HG02642 (cell line): ENCODE measurements at regions not wholly inside any gene's neighbourhood (a gene's known extent, or its start where the extent isn't known, plus 50 kb on each side); places are given as distances from the start of the nearest gene placed in this dataset.

Experiments used
- ATAC-seq: cut with Tn5 transposase; IDR thresholded peaks from one replicate; pipeline ENCODE4 v1.9.1; 2021; ENCODE audit warnings: mild to moderate bottlenecking; ENCODE audit not compliant: unreplicated experiment, poor library complexity

GRCh38 chr5:34571677-34572041 is 84.5 kb upstream of the RAI14 start:
- ATAC-seq = no peak

DNA sequence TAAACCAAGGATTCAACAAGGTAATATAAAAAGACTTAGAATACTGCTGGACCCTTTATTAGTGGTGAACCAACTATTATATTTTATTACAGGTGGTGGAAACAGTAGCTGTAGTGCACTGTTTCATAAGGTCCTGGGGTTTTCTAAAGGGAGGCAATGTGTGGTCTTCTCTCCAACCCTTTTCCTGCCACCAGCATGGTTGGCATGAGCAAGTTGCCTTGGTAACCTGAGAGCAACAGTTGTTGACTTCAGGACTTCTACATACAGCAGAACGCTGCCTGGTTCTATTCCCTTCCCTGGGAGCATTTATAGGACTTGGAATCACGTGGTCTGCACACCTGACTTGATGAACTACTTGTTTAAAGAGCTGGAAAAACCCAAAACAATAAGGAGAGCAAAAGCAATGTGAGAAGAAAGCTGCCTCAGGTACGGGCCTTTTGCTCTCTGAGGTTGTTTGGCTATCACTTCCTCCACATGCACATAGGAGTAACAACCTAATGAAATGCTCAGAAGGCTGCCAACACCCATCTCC is 81.1 kb upstream of the RAI14 start:
- no peak for ATAC-seq

DNA sequence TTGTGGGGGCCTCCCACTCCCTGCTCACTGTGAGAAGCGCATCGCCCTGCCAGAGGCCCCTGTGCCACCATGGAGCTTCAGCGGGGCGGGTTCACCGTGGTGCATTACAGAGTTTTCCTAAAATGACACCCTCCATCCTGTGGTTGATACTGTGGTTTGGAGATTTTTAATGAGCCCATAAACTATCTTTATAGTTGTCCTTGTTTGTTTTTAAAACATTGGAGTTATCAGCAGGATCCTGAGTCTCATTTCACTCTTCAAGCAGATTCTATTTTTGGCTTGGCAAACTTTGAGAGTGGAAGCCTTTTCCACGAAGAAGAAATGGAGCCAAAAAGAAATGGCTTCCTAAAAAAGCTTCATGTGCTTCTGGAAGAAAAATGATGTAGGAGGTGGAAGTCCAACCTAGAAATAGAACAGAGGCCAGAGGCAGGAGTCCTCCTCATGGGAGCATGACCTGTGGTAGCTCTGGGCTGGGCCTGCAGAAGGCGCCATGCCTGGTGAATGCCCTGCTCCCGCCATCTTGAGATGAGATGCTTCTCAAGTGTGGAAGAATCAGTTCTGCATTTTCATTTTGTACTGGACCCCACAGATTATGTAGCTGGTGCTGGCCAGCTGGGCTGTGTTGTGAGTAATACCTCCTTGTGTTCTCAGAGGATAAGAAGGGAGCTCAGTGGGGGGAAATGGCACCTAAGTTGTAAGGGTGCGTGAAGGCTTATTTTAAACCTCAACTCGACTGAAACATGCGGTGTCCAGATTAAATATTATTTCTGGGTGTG is 79.0 kb upstream of the RAI14 start:
- ATAC-seq = no peak

- ATAC-seq = no peak
These were observed 77.2 kb upstream of the RAI14 start for GRCh38 chr5:34578962-34579361.

- no peak for ATAC-seq
These were observed 75.1 kb upstream of the RAI14 start for GRCh38 chr5:34580983-34581382.

DNA sequence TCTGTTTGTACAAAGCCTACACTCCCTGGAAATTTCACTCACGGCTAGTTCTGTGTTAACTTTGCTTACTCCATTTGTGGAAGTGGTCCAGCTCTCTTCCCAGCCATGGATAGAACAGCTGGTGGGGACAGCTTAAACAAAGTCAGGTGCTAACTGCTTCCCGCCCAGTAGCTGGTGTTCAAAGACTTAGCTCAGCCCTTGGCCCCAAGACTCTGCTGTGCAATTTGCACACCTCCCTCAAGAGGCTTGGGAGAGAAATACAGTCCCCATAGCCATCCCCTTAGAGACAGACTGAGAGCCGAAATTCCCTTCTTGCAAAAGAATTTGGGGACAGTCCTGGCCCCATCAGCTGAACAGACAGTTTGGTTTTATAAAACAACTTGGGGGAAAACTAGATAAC is 73.8 kb upstream of the RAI14 start:
- no peak for ATAC-seq

DNA sequence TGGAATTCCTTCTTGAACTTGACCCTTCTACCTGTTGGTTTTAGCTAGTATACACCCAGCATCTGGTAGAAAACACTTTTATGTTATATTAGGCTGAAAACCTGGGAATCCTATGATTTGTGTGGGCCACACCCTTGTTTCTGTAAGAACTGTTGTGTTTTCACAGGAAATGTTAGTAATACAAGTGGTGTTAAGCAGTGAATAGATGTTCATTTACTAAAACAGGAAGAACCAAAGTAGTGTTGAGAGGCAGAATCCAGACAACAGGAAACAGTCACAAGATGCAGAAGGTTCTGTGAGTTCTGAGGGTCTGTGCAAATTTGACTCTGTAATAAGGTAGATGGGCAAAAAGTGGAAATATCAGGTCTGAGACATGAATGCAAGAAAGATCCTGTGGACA is 73.0 kb upstream of the RAI14 start:
- no peak for ATAC-seq

GRCh38 chr5:34584165-34584564 is 72.0 kb upstream of the RAI14 start:
- no peak for ATAC-seq

DNA sequence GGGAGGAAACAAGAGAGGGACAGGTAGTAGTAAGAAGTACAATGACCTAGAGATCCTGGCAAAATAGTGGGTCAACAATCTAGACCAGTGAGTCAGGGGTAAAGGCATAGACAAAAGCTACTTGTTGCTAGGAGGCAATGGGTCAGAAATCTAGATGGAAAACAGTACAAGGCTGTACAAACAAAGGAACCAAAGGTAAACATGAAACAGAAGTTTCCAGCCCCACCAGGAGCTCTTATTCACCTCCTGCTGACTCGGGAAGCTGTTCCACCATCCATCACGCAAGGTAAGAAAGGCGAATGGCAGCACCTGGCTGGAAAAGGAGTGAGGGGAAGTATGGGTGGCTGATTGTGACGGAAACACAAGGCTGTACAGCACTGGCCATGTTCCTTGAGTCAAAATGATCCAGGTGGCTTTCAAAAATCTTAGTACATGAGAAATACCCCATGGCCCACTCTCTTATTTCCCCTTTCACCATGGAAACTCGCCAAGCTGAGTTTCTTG is 70.5 kb upstream of the RAI14 start:
- ATAC-seq = no peak

DNA sequence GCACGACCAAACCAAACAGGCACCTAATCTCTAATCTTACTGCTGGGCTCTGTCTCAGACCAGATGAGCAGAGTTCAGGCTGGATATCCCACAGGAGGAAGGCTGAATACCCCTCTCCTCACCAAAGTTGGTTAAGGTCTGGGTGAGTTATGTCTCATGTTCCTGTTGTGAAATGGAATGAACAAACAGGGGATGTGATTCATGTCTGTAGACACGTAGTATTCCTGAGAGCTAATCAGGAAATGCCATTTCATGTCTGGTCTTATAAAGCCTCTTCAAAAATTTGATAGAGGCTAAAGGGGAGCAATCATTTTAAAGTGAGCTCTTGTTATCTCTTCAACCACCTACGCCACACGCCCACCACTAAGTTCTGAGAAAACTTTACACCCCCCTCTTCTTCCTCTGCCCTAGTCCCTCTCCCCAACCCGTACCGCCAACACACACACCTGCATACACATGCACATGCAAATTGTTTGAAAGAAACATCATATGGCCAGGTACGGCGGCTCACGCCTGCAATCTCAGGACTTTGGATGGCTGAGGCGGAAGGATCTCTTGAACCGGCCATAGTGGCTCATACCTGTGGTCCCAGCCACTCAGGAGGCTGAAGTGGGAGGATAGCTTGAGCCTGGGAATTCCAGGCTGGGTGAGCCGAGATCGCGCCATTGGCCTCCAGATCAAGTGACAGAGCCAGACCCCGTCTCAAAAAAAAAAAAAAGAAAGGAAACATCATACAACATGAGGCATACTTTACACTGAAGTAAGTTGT is 69.8 kb upstream of the RAI14 start:
- no peak for ATAC-seq

DNA sequence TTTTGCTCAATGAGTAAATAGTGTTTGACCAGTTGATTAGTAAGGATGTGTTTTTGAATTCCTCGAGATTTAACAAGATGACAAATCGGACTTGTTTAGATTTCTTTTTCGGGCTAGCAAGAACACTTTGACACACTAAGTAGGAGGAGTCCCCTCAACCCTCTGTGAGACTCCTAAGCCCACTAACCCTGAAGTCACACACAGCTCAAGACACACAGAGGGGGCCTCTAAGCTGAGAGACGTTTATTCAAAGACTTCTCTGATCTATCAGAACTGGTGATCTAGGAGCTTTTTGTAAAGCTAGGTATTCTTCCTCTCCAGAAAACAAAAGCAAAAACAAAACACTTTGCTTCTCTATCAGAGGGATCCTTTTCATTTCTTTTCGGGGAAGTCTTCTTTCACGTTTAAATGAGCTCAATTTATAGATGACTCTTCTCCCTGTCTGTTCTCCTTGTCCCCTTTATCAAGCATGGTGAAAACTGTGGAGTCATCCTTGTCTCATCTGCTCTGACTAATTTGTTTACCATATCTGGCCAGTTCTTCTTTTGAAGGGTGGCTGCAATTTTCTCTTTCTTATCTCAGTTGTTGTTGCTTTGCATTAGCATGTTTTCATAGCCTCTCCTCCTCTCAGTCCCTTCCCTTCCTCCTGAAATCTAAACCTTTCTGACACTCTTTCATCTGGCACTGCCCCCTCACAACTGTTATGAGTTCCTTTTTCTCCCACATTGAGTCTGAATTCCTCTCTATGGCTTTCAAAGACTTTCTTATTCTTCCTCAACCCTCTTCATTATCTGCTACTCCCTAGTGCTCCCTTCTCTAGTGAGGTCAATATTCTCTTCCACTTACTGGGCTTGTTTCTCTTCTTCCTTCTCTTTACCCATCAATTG is 68.5 kb upstream of the RAI14 start:
- no peak for ATAC-seq

- ATAC-seq = no peak
These were observed 66.3 kb upstream of the RAI14 start for GRCh38 chr5:34589832-34590231.

DNA sequence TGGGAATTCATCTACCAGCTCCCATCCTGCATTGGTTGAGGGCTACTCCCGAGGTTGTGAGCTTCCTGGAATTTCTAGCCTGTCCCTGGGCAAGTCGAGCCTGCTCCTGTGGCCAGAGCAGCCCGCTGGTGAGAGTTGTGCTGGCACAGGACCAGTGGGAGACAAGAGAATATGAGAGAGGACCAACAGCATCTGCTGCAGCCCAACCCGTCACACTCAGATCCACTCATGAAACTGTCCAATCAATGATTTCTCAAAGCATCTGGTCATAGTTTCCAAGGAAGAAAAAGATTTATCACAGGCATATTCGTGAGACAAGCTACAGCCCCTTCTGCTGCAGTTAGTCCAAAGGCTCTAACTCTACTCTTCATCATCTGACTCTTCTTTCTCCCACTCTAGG is 64.4 kb upstream of the RAI14 start:
- no peak for ATAC-seq

DNA sequence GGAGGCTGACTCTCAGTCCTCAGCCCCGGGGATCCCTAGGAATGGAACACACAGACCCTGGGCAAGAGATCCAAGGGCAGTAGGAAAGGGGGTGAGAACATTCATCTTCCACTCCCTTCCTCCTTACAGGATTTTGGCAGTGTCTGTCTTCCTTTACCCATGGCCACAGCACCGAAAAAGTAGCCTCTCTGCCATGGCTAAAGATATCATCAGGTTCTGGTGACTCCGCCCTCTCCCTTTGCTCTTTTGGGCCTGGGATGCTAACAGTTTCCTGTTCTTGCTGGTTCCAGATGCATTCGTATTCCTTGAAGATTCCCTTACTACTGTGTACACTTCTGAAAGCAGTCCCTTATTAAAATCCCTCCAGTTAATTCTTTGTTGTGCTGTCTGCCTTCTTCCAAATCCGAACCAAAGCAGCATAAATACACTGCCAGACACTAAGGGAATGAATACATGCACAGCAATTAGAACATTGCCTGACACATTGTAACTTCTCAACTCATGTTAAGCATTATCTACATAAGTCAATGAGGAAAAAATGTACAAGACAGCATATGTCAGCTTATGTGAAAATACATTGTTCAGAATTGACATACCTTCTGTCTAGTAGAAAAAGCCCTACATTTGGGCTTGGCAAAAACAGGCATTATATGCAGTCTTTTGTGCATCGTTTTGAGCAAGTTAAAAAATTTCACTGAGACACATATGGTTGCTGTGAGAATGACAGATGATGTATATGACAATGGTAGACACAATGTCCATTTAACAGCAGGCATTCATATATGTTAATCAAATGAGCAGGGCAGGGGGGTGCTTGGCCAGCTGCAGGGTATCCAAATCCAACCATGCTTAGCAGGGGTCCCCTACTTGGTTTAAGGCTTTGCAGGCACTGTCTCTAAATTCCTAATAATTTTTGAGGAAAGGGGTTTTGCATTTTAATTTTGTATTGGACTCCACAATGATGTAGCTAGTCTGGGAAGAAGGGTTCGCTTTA is 58.8 kb upstream of the RAI14 start:
- no peak for ATAC-seq

DNA sequence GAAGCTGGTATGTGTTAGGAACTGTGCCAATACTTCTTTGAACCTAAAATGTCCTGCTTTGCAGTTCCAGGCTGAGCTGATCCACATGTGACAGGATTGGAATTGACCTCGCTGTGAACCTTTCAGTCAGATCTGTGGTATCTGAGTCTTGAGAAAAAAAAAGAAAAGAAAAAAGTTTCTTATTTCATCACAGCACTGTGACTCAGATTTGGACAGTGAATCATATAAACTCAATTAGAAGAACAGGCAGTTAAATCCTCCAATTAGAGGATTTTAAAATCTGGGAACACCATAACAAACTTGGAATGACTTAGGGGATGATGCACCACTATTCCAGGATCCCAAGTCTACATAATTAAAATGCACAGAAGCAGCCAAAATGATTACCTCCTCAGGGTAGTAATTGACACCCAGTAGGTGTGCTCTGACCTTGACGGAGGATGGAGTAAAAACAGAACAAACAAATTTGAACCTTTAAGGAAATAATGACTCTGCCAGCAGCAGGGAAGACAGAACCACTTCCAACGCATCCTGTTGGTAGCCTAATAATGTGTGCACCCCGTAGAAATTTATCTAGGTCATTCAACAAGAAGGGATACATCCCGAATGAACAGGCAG is 57.8 kb upstream of the RAI14 start:
- ATAC-seq = no peak

DNA sequence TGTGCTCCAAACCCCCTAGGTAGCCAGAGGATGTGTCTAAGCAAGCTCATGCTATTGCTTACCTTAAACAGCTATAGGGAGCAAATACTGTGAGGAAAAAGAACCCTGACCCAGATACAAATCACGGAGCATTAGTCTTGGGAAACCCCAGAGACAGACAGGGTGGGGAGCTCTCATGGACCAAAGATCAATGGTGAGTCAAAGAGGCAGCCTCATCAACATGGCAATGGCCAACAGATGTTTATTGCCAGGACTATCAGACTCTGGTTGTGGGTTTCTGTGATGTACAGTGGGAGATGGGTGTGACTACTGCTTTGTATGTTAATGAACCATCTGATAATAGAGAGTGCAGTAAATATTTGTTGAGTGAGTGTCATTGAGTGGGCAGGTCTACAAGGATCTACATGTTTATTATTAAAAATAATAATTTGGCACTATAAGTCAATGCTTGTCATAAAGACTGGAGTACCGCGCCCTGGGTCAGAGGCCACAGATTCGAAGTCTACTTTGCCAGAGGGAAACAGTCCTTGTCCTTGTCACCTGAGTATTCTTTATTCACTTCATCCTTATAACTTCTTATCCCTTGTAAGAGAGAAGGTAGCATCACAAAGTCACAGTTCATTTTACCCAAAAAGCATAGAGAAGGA is 56.5 kb upstream of the RAI14 start:
- no peak for ATAC-seq

DNA sequence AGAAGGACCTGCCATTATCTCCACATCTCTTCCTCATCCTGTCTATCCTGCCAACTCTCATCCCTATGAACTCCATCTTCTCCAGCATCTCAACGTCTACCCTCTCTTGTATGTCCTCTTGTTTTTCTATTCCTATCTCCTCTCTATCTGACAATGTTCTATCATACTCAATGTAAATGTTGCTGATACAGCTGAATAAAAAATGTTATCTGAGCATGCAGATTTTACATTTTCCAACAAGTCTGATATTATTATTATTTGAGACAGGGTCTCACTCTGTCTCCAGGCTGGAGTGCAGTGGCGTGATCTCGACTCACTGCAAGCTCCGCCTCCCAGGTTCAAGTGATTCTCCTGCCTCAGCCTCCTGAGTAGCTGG is 56.0 kb upstream of the RAI14 start:
- no peak for ATAC-seq

GRCh38 chr5:34603378-34603777 is 52.8 kb upstream of the RAI14 start:
- ATAC-seq = no peak
